Liver (tissue), 3 donors: ENCODE measurements at regions not wholly inside any gene's neighbourhood (a gene's known extent, or its start where the extent isn't known, plus 50 kb on each side); places are given as distances from the start of the nearest gene placed in this dataset.

Experiments
- ATF3 ChIP-seq: IDR thresholded peaks from 2 replicates; pipeline ENCODE4 v1.6.1; 2016; ENCODE audit warnings: antibody characterized with exemption
- CTCF ChIP-seq: fragments of 150-350 bp; IDR thresholded peaks from 2 replicates; pipeline ENCODE4 v1.5.1; 2017; ENCODE audit warnings: improper control_type of control experiment, low read depth, low read length; ENCODE audit not compliant: missing input control
- FOXA1 ChIP-seq: IDR thresholded peaks from 2 replicates; pipeline ENCODE4 v1.6.1; 2016; ENCODE audit warnings: antibody characterized with exemption
- GABPA ChIP-seq, 2 donors: IDR thresholded peaks in 1 of 2; conservative IDR thresholded peaks in 1 of 2; 2 replicates each; pipeline ENCODE4 v1.6.1; 2016; ENCODE audit warnings: antibody characterized with exemption in 2 of 2, mild to moderate bottlenecking in 1 of 2, moderate library complexity in 1 of 2
- MAX ChIP-seq: IDR thresholded peaks from 2 replicates; pipeline ENCODE4 v1.6.1; 2016; ENCODE audit warnings: antibody characterized with exemption
- REST ChIP-seq: IDR thresholded peaks from 2 replicates; pipeline ENCODE4 v1.6.1; 2016; ENCODE audit warnings: antibody characterized with exemption, mild to moderate bottlenecking
- TAF1 ChIP-seq: conservative IDR thresholded peaks from 2 replicates; pipeline ENCODE4 v1.6.1; 2016; ENCODE audit warnings: antibody characterized with exemption, mild to moderate bottlenecking
- ZBTB33 ChIP-seq: IDR thresholded peaks from 2 replicates; pipeline ENCODE4 v1.6.1; 2016; ENCODE audit warnings: antibody characterized with exemption
- donor health status: healthy.
- donor health status: healthy.

- no peak for TF ChIP-seq CTCF
- TF ChIP-seq MAX, result no peak
- no peak for TF ChIP-seq REST
- no peak for TF ChIP-seq ATF3
- no peak for TF ChIP-seq FOXA1
- no peak for TF ChIP-seq GABPA (IDR thresholded peaks at IDR 0.05 in 1 of 2, conservative IDR thresholded peaks at IDR 0.05 in 1 of 2)
- no peak for TF ChIP-seq ZBTB33
- no peak for TF ChIP-seq TAF1
These were observed 92.8 kb upstream of the MITF start for GRCh38 chr3:69646287-69647067.
